Stimulated activated CD4-positive, alpha-beta T cell treated with anti-CD3 and anti-CD28 coated beads, Interleukin-4, amount 100 ng/mL, for 1 hour (primary cell): ENCODE measurements at regions not wholly inside any gene's neighbourhood (a gene's known extent, or its start where the extent isn't known, plus 50 kb on each side); places are given as distances from the start of the nearest gene placed in this dataset.

Source experiments
- DNase-seq: peaks from one replicate; pipeline ENCODE4 v3.0.0-alpha.2; 2020

GRCh38 chr6:40192516-40192915 lies 258.3 kb upstream of the MOCS1 start:
- DNase-seq, result no peak

- DNase-seq, result no peak
These were observed 254.7 kb upstream of the MOCS1 start for GRCh38 chr6:40188931-40189330.

DNA sequence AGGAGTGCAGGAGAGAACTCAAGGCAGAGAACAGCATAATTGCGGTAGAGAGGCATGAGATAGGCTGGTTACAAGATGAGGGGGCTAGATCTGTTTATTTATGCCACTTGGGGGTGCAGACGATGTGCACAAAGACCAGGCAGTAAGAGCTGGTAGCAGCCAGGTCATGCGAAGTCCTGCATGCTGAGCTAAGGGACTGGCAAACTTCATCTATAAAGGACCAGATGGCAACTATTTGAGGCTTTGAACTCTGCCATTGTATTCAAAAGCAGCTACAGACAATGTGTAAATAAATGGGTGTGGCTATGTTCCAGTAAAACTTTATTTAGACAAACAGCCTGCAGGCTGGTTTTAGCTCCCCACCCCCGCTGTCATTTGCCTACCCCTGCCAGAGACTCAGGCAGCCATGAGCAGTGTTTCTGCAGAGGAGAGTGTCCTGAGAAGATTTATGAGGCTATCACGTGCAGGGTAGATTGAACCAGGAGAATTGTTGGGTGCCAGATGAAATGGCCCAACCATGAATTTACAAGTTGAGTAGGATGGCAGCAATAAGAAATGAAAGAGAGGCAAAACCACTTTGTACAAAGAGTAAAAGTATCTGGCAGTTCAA lies 253.4 kb upstream of the MOCS1 start:
- DNase-seq, result no peak

- no peak for DNase-seq
These were observed 251.2 kb upstream of the MOCS1 start for GRCh38 chr6:40185486-40185885.

DNA sequence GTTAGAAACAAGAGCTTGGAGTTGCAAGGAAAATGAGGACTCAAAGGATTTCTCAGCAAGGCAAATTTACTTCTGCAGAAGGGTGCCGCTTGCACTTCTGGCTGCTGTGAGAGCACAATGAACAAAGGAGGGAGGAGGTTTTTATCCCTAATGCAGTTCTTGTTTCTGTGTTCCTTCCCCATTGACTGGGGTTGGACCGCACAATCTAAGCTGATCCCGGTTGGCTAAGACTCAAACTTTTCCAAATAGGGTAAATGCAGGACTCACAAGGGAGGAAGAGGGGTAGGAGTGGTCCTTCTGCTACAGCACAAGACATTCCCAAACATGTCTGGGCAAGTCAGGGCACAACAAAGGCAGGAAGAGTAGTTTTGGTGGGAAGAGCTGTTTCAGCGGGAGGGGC lies 249.6 kb upstream of the MOCS1 start:
- no peak for DNase-seq

DNA sequence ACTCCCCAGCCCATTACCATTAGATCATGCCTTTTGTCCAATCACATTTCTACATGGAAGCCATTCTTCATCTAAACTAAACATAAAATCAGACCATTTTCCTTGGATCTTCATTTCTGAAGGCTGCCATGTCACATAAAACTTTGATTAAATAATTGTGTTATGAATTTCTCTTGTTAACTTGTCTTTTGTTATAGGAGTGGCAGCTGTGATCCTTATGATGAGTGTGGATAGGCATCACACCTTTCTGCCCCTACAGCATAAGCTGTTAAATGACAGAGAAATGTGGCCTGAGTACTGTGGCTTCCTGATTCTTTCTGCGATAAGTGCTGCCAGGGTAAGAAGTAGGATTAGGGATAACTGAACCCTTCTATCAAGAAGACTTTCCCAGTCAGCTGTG lies 247.1 kb upstream of the MOCS1 start:
- DNase-seq, result no peak

DNA sequence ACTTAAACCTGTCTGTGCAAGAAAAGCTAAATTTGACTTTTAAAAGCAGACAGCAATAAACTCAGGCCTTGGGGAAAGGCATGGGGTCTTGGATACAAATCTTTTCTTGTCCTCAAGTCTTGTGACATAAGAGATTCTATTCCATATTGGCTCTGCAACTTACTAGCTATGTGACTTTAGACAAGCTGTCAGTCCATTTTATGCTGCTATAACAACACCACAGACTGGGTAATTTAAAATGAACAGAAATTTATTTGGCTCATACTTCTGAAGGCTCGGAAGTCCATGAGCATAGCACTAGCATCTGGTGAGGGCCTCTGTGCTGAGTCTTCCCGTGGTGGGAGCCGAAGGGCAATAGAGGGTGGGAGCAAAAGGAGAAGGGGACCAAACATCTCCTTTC lies 246.0 kb upstream of the MOCS1 start:
- no peak for DNase-seq

GRCh38 chr6:40179496-40179895 lies 245.2 kb upstream of the MOCS1 start:
- DNase-seq, result no peak

DNA sequence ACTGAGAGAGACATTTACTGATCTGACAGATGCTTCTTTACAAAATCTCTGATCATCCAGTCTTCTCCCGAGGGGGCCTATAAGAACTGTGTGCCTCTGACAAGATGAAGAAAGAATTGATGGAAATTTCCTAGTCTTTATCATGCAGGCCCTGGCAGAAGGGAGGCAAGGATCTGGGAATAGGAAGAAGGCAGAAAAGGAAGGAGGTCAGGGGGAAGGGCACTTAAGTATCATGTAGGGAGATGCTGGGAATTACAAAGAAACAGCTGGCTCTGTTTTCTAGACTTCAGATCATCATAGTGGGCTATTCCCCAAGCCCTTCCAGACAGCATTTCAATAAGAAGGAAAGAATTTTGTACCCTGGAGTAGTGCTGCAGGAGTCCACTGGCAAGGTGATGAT lies 243.3 kb upstream of the MOCS1 start:
- DNase-seq, result no peak

- DNase-seq, result no peak
These were observed 241.9 kb upstream of the MOCS1 start for GRCh38 chr6:40176152-40176551.

DNA sequence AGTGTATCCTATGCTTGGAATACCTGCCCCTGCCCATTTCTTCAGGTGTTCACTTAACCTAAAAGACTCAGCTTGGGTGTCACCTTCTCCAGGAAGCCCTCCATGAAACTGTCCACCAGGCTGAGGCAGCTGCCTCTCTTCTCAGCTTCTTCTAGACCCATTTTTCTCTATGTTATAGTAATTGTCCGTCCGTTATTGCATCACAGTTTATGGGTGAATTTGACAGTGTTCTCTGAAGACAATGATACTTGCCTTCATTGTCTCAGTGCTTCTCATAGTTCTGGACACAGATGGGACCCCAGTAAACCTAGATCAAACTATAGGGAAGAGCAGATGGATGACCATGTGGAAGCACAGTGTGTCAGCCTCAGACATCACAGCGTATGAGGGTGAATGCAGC lies 238.0 kb upstream of the MOCS1 start:
- DNase-seq, result no peak

DNA sequence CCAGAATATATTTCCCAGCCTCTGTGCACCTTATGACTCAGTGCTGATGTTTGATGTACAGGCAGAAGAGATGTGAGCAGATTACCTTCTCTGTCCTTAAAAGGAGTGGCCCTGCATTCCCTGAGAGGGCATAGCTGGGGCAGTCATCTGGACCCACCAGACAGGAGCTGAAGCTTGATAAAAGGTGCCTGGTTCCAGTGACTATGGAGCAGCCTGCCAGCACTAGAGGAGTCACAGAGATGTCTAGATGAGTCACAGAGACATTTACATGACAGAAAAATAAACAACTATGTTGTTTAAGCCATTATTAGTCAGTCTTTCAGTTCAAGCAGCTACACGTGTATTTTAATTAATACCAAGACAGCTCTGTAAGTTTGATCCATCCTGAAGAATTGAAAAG lies 237.1 kb upstream of the MOCS1 start:
- DNase-seq, result no peak

DNA sequence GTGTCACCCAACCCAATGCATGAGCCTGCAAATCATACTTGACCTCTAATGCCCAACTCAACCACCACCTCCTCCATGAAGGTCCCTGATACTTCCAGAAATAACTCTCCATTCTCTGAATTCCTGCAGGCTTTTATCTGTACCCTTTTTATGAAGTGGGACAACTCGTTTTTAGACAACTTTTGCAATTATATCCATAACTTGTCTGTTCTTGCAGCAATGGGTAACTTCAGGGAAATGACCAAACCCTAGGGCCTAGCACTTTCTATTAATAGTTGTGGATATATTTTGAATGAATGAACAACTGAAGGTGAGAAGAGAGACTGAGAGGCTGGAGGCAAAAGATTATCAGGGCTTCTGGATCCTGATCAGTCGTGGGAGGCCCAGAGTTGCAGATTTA lies 236.6 kb upstream of the MOCS1 start:
- DNase-seq, result no peak

DNA sequence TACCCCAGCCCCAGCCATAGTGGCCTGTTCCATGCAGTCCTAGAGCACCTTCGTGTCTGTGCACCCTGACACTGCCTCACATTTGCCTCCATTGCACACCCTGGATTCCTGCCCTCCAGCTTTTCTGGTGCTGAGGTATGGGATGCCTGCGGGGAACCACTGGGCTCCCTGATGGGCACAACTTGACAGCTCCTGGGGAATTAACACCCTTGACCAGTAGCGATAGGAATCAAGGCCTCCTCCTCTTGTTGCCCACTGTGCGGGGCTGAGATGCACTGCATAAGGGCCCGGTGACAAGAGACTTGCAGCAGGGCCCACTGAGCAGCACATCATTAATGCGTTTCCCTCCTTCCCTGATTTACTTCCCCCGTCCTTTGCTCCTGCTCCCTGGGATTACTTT lies 235.6 kb upstream of the MOCS1 start:
- DNase-seq, result no peak

- no peak for DNase-seq
These were observed 232.7 kb upstream of the MOCS1 start for GRCh38 chr6:40166963-40167362.

DNA sequence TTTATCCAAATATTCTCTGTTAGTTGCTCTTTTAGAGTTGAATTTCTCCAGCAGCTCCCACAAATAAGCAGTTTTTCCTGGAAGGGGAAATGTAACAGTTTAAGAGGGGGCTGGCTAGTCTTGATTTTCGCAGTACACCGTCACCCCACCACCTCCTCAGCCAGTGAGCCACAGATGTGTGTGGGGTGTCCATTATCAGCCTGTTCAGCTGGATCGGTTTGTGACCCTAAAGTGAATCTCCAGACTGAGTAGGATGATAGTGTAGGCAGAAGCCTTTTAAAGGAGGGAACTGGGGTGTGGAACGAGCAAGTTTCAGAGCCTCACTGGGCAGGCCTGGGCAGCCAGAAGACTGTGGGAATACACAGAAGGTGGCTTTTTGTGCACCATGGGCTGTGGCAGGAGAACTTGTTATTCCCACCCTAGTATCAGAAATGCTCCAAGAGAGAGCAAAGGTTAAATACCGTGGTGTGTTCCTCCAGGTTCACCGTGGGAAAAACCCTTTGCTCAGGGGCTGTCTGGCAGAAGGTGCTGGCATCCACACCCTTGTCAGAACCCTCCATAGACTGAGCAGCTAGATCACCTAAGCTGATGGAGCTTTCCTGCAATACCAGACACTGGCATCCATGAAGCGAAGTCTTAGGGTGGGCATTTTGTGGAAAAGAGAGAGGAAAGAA lies 230.9 kb upstream of the MOCS1 start:
- no peak for DNase-seq

GRCh38 chr6:40164345-40164755 lies 230.1 kb upstream of the MOCS1 start:
- DNase-seq, result no peak

- no peak for DNase-seq
These were observed 229.7 kb upstream of the MOCS1 start for GRCh38 chr6:40163924-40164323.

- no peak for DNase-seq
These were observed 227.8 kb upstream of the MOCS1 start for GRCh38 chr6:40162074-40162473.

DNA sequence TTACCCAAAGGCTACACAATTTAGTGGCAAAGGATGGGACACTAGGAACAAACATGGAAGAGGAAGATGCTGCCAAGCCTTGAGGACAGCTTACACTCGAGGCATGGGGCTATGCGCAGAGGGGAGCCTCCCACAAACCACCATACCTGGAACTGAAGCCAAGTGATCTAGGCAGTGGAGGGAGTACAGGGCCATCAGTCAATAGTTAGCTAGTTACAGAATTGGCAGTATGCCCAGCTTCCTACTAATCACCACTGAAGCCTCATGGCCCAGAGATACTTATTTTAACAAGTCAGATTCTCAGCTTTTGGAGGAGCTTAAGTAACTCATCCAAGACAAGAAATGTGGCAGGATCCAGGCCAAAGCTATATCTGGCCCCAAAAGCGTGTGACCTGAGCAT lies 226.6 kb upstream of the MOCS1 start:
- DNase-seq, result no peak

DNA sequence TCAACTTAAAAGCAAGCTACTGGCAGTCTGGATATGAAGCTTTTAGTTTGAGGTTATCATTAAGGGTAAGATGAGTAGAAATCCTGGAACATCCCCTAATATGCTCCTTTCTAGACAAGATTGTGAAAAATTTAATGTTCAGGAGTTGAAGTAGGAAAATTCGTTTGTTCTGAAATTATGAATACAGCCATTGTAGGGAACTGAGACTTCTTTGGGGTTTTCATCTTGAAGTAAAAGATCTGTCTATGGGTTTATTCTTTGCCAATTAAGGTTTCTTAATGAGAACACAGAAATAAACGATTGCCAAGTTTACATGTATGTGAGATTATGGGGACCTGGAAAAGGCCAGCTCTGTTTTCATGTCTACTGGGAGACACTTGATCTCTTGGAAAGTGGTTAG lies 225.6 kb upstream of the MOCS1 start:
- DNase-seq, result no peak

GRCh38 chr6:40152701-40153436 lies 218.6 kb upstream of the MOCS1 start:
- DNase-seq, result no peak

DNA sequence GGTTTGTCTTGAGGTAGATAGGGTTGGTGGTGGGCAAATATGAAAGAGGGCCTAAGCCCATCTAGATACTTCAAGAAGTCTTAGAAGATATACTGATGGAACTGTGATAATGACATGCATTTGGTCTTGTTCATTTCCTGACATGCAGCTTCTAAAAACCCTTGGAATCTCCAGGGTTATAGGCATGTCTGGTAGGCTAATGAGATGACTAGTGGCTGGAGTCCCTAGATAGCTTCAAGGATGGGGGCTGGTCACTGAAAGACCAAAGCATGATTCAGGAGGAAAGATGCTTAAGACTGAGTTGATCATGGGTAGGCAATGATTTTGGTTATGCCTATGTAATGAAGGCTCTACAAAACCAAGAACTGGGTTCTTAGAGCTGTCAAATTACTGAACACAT lies 217.9 kb upstream of the MOCS1 start:
- DNase-seq, result no peak

DNA sequence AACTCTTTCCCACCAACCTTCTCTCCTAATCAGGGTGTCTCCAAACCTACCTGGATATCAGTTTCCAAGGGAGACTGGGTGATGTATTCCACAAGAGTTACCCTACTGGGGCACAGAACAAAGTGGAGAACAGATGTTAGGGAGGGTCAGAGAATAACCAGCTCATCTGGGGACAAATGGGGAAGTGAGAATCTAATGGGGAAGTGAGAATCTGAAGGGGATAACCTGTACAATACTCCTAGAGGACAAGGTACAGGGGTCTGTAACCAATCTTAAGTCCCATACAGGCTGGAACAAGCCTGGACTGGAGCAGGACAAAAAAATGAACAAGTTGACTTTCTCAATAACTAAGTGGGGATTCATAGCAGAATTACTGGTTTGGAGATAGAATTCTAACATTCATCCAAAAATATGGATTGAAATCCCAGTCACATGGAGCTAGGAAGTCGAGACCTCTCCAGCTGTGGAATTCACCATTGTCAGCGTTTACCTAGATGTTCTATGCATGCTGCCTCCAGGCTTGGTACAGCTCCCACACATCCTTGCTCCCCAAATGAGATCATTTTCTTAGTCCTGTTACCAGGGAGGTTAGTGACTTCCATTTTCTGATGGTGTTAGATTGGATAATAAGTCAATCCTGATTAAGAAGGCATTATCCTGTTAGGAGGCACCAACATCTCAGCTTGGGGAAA lies 214.8 kb upstream of the MOCS1 start:
- DNase-seq, result no peak
